HG02938 (cell line): ENCODE measurements at regions not wholly inside any gene's neighbourhood (a gene's known extent, or its start where the extent isn't known, plus 50 kb on each side); places are given as distances from the start of the nearest gene placed in this dataset.
"Not testable (repeated sequence)": the region's sequence is repeated elsewhere in the genome, so short reads cannot be mapped to it uniquely, and the experiment has no call there.

Experiments
- ATAC-seq: cut with Tn5 transposase; IDR thresholded peaks from one replicate; pipeline ENCODE4 v1.9.1; 2021; ENCODE audit warnings: mild to moderate bottlenecking, moderate library complexity; ENCODE audit not compliant: unreplicated experiment

DNA sequence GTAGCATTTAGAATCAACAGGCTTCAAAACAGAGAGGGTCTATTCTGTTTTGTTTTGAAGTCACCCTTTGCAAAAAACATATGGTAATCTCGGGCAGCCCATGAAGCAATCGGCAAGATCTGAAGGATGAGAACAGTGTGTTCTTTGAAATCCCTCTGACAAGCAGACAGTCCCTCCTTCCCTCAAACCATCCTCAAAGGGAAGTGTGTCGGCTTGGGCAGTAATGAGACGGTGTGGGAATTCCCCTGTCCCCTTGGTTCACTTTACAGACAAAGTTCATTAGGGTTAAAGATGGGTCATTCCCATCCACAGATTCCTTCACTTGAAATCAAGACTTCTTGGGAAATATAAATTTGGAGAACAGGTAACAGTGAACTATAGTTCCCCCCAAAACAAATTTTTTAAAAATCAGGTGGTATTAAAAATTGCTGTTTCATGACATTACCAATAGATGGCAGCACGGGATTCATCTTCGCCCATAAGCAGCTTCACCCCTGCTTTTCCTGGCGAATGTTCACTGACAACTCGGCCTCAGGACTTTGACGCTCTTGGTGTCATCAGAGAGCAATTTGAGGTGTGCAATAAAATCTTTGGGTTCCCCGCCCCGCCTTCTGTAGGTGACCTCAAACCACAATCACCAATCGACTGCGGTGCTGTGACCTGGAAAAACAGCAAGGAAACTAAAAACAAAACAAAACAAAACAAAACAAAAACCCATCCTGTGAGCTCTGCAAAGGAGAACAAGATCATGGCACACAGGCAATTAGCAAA is 159.3 kb upstream of the TNFAIP3 start:
- peak; percentile 49 for ATAC-seq

DNA sequence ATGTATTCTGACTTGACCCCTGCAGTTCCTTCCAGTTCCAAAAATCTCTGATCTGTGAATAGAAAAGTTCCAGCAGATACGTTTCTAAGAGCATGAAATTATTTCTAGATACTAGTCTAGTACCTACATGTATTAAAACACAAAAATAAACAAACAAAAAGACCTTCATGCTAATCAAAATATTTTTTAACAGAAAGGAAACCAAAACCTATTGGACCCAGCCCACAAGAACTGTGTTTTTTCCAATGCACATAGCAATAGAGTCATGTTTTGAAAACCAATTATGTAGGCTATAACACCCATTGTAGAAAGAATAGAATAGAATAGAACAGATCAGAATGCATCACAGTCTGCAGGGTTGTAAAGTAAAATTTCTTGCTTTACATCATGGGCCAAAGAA is 158.6 kb upstream of the TNFAIP3 start:
- ATAC-seq = no peak

DNA sequence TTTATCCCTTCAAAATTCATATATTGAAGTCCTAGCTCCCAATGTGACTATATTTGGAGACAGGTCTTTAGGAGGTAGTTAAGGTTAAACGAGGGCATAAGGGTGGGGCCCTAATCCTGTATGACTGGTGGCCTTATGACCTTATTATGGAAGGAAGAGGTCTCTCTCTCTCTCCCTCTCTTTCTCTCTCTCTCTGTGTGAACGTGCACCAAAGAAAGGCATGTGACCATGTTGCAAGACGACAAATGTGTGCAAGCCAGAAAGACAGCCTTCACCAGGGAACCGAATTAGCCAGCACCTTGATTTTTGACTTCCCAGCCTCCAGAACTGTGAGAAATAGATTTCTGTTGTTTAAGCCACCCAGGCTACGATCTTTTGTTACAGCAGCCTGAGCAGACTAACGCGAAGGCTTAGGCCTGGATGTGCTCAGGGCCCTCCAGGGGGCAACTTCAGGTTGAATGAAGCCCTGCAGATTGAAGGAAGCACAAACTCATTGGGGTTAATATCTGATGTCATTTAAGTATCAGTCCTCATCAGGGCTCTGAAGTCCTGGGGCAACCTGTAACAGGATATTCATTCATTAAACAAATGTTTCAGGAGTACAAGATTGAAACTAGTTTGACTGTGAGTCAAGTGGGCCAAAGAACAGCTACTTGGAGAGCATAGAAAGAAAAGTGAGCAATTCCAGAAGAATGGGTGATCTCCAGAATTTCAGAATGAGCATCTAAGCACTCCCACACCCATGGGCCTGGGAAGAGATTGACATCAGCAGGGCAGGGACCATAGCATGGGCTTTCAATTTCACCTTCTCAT is 157.4 kb upstream of the TNFAIP3 start:
- no peak for ATAC-seq

DNA sequence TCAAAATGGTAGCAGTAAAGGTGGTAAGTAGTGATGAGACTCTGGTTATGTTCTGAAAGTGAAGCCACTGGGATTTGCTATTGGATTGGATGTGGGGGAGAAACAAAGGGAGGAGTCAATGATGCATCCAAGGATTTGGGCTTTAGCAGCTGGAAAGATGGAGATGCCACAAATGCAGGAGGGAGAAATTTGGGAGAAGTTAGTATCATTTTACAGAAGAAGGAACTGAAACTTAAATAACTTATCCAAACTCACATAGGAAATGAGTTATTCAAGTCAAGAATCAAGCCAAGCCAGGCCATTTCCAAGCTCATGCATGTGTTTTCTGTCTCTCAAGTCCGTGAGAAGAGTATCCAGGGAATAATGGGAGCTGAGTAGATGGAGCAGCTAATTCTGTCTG is 155.1 kb upstream of the TNFAIP3 start:
- no peak for ATAC-seq

DNA sequence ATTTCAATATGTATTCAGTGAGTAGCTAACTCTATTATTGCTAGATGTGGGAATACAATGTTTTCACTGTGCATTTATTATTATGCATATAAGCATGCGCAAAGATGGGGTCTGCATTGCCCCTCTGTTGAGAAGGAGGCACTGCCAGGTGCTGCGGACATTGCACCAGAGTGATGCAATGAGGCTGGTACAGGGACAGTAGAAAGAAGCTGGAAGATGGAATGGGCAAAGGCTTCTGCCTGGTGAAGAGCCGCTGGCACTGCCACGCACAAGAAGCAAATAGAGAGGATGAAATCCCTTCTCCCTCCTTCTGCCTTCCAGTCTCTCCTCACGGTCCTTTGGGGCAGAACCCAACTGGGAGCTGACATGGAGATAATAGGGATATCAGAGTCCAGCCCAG is 154.5 kb upstream of the TNFAIP3 start:
- no peak for ATAC-seq

DNA sequence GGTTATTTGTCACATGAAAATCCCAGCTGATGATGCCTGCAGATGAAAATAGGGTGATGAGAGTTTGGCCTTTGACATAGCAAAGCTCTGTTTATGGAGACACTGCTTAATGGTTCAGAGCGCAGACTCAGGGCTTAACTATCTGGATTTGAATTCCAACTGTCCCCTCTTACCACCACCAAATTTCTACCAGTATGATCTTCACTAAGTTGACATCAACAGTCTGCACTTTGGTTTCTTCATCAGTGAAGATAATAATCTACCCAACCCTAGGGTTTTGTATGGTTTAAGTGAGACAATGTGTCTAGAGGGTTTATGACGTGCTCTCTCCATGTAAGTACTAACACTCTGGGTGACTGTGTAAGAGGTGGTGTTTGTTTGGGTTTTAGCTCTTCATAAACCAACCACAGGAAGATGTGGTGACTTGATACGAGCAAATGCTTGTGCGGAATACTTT is 151.4 kb upstream of the TNFAIP3 start:
- no peak for ATAC-seq

DNA sequence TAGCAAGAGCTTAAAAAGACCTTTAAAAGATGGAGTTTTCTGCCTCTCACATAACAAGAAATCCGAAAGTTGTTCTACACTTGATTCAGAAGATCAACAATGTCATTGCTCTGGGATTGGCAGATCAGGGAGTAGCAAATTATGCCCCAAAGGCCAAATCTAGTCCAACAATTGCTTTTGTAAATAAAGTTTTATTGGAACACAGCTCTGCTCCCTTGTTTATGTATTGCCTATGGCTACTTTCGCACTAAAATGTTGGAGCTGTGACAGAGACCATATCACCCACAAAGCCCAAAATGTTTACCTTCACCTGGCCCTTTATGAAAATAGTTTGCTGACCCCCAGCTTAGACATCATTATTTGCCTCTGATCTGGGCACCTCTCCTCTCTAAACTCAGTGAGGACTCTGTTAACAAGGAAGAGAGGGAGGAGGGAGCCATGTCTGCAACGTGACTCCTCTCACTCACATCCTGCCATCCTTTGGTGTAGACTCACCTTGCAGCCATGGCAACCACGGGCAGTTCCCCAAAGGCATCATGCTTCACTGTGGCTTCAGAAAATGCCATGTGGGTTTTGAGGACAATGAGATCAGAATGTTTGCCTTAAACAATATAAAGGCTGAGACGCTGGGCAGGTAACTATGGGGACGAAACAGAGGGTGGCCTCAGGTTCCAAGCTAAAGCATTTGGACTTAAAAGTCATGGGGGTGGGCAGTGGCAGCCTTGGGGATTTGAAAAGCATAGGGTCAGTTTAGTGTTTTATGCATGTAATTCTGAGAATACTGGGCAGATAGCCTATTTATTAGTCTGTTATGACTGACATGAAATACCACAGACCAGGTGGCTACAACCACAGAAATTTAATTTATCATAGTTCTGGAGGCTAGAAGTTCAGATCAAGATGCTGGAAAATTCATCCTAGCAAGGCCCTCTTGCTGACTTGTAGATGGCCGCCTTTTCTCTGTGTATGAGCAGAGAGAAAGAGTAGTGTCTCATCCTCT is 149.7 kb upstream of the TNFAIP3 start:
- ATAC-seq = no peak

DNA sequence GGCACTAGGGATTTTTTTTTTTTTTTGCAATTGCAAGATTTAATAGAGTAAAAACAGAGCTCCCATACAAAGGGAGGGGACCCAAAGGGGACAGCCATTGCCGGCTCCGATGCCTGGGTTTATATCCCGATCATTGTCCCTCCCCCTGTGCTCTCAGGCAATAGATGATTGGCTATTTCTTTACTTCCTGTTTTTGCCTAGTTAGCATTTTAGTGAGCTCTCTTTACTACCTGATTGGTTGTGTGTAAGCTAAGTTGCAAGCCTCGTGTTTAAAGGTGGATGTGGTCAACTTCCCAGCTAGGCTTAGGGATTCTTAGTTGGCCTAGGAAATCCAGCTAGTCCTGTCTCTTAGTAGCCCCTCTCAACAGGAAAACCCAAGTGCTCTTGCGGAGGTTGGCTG is 148.2 kb upstream of the TNFAIP3 start:
- not testable (repeated sequence) for ATAC-seq

DNA sequence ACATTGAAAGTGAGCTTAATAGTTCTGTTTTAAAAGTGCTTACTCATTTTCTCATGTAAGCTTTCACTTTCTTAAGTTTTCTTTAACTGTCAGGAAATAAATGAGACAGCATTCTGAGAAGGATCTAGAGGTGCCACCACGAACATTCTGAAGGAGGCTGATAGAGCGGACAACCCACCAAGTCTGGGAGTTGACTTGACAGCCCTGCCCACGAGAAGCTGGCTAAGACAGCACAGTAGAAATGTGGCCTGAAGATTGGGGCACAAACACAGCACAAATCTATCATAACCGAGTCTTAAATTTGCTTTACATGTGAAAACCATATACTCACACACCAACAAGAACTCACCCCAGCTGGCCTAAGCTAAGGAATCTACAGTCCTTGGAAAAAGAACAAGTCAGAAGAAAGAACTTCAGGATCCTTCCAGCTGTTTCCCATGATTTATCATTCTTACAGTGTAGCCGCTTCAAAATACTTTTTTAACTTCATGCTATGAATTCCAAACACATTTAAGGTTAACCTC is 144.2 kb upstream of the TNFAIP3 start:
- no peak for ATAC-seq

DNA sequence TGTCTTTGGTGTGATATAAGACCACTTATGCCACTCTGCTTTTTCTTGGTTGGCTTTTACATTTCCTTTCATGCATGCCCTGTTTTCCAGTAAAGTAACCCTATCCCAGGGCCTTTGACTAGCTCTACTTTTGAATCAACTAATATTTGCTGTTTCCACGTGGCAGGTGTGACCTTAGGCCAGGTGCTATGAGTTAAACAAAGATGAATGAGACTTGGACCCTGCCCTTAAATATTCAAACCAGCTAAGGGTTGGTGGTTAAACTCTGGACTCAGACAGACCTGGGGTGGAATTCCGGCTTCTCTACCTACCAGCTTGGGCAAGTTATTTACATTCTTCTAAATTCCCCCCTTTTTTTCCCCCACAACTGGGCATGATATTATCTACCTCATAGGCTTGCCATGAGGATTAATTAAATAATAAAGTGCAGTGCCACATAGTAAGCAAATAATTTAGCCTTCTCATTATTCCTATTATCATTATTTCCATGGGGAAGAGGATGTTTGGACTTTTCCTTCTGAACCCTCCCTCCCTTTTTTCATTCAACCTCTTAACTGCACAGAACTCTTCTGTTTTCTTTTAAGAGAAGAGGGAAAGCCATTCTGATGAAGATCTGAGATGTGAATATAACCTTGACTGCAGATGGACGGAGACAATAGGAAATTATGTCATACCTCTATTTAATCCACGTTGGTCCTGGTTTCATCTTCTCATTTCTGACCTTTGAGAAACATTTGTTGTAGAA is 143.6 kb upstream of the TNFAIP3 start:
- no peak for ATAC-seq

DNA sequence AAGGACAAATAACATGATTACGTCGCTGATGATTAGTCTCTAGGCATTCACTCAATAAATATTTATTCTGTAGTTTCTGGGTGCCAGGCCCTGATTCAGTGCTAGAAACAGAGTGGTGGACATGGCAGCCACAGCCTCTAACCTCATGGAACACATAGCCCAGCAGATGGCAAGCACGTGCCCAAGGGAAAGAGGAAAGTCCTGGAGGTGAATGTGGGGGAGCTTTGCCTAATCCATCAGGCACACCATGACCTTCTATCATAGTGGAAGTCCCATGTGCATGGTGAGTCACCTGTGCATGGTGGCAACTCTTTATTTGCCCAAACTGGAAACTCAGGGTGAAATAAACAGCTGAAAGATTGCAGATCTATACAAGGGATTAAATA is 143.0 kb upstream of the TNFAIP3 start:
- ATAC-seq = no peak

DNA sequence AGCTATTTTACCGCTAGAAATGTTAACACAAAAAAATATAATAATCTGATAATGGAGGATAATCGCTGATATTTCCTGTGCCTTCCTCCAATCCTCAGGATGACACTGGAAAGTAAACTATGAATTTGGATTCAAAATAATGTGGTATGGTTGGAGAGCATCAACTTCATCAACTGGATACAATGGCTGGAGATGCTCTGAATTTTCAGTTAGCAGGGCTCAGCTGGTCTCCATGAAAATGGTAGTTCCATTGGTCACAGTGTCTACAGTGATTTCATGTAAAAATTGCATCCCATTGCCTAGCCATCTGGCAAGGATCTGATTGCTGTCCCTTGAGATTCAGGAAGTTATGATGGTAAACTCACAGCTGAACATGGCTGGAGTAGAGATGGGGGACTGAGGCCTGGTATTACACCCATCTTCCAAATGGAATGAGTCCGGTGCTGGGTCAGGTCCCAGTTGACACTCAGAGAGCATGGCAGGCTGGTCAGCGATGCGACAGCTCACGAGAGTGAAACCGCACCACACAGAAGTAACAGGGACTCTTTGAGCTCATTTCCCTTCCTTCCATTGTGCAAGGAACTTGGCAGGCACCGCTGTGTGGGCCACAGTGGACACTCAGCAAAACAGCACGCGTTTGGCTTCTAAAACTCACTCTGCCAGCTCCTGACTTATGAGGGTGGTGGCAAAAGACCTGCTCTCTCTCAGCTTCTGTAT is 142.4 kb upstream of the TNFAIP3 start:
- no peak for ATAC-seq

DNA sequence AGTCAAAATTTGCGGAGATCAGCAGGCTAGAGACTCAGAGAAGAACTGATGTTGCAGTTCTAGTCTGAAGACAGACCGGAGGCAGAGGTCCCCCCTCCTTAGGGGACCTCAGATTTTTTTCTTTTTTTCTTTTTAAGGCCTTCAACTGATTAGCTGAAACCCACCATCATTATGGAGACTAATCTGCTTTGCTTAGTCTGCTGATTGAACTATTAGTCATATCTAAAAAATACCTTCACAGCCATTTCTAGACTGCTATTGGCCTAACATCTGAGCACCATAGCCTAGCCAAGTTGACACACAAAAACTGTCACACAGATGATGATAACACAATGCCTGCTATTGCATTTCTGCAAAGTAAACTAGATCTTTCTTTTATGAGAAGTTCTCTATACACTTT is 141.1 kb upstream of the TNFAIP3 start:
- no peak for ATAC-seq

DNA sequence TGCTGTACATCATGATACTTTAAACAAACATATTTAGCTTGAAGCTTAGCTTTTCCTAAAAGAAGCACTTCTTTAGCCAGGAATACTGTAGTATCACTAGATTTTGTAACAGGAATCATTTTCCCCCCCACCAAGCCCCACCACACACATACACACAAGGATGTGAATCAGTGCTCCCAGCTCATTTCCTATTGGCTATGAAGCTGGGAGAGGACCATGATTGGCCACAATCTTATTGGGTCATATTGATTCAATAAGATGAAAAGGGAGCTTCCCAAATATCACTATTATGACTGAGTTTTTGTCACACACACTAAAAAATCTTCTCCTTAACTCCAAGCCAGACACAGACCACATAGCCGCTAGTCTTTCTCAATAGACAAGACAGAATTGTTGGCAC is 140.5 kb upstream of the TNFAIP3 start:
- no peak for ATAC-seq

DNA sequence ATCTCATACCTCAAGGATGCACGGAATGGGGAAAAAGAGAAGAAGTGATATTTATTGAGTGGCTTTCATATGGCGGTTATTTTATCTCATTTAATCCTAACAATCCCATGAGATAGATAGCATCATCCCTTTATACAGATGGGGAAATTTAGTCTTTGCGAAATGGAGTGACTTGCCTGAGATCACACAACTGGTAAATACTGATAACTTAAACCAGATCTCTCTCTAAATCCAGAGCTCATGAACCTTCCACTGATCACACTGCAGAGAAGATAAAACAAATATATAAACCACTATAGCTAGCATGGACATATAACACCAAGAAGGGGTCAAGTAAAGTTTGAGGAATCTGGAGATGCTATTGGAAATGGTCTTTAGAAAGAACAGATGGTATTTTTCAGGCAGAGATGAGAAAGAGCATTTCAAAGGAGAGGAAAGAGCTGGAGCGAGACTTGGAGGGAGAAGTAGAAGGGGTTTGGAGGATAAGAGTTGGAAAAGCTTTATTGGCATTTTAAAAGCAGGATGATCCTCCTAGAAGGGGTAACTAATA is 139.8 kb upstream of the TNFAIP3 start:
- no peak for ATAC-seq

DNA sequence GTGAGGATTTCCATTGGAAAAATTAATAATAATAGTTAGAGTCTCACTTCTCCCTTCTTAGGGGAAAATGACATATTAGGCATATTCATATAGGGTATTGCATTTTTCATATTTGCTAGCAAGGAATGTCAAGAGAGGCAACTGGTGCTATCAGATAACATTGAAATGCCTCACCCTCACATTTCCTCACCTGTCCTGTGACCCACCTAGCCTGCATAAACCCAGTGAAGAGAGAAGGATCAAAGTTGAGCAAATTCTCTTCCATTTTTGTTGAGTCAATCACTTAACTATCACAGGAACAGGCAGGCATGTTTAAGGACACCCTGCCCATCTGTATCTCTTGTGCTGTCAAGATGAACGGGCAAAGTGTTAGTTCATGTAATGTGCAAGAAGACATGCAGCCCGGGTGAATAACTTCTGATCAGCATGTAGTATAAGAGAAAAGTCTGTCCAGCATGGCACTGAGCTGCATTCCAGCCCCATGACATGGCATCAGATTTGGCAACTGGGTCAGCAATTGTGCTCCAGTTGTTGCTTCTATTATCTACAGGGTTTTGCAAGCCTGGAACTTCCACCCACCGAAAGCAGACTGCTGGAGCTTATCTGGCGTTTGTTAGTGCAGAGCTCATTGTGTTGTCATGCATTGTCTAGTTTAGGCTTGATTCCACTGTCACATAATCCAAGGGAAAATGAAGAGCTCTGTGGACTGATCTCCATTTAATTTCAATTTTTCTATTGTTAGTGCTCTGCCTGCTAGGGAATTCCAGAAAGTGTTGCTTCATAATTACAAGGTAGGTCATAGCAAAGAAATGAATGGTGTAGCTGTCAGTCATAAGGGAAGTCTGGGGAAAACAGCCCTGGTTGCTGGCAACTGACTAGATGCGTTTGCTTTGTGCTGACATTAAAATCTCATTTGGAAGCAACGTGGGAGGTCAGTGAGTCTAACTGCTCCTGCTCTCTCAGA is 138.4 kb upstream of the TNFAIP3 start:
- no peak for ATAC-seq

DNA sequence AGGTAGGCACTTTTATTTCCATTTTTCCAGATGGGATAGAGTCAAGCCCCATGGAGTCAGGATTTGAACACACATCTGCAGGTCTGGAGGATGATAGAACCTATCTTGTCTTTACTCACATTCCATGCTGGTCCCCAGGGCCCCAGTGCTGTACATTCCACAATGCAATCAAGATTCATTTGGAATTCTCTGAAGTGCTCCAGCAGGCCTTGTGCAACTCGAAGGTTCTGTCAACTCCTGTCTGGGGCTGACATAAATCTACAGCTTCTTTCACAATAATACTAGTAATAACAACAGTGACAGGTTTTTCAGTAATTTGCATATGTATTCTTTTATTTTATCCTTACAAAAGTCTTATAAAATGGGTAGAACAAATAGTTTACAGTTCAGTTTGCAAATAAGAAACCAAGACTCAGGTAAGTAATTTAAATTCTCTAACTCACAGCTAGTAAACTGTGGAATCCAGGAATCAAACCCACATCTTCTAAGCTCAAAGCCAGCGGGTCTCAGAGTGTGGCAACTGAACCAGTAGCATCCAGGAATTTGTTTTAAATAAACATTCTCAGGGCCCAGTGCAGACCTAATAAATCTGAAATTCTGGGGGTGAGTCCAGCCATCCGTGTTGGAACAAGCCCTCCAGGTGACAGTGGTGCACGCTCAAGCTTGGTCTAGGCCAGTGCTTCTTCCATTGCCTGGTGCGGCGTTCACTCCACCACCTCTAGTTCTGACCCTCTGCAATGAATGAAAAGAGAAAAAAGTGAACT is 137.0 kb upstream of the TNFAIP3 start:
- no peak for ATAC-seq
